Stomach (tissue), 4 donors: ENCODE measurements at regions not wholly inside any gene's neighbourhood (a gene's known extent, or its start where the extent isn't known, plus 50 kb on each side); places are given as distances from the start of the nearest gene placed in this dataset.

Experiments used
- POLR2A ChIP-seq, 4 donors: fragments of 450-650 bp; IDR thresholded peaks; one replicate each; pipeline ENCODE4 v1.6.1; 2016; ENCODE audit warnings: antibody characterized with exemption in 4 of 4, control low read depth in 2 of 4, mild to moderate bottlenecking in 1 of 4, moderate library complexity in 1 of 4
- POLR2AphosphoS5 ChIP-seq, 3 donors: sonication (generic); formaldehyde crosslinking; IDR thresholded peaks; one replicate each; pipeline ENCODE4 v1.6.1; 2016; ENCODE audit warnings: antibody characterized with exemption in 3 of 3
- TF ChIP-seq, protein P1 (sequence below), 7 experiments: fragments of 450-650 bp in 4 of 7; fragments of 200-600 bp in 3 of 7; sonication (generic) in 3 of 7; IDR thresholded peaks; one replicate each; pipeline ENCODE4 v1.5.1; 2016 to 2019; ENCODE audit warnings: antibody characterized with exemption in 7 of 7, control low read depth in 2 of 7, mild to moderate bottlenecking in 1 of 7

DNA sequence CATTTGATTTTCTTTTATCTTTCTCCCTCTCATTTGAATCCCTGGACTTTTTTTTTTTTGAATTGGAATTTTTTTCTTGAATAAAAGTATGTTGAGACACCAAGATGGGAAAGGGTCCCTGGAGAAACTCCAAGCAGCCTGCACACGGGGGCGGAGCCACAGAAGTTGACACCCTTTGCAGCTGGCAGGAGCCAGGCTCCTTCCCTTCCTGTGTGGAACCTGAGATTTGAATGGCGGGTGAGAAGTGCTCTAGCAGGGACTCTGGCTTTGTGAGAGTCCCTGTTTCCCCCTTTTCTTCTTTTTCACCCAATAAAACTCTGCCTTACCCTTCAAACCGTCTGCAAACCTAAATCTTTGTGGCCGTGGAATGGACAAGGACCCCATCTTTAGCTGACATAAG lies 1381.0 kb upstream of the MIR17HG start:
- TF ChIP-seq, protein P1, sequence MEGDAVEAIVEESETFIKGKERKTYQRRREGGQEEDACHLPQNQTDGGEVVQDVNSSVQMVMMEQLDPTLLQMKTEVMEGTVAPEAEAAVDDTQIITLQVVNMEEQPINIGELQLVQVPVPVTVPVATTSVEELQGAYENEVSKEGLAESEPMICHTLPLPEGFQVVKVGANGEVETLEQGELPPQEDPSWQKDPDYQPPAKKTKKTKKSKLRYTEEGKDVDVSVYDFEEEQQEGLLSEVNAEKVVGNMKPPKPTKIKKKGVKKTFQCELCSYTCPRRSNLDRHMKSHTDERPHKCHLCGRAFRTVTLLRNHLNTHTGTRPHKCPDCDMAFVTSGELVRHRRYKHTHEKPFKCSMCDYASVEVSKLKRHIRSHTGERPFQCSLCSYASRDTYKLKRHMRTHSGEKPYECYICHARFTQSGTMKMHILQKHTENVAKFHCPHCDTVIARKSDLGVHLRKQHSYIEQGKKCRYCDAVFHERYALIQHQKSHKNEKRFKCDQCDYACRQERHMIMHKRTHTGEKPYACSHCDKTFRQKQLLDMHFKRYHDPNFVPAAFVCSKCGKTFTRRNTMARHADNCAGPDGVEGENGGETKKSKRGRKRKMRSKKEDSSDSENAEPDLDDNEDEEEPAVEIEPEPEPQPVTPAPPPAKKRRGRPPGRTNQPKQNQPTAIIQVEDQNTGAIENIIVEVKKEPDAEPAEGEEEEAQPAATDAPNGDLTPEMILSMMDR (IDR thresholded peaks at IDR 0.05): no peak
- TF ChIP-seq POLR2AphosphoS5 (IDR thresholded peaks at IDR 0.05) (no peak), POLR2A (IDR thresholded peaks at IDR 0.05) (no peak)
